Endodermal cell (in vitro differentiated cells): ENCODE measurements at regions not wholly inside any gene's neighbourhood (a gene's known extent, or its start where the extent isn't known, plus 50 kb on each side); places are given as distances from the start of the nearest gene placed in this dataset.

Source experiments
- DNase-seq: peaks from one replicate; pipeline ENCODE4 v3.0.0-alpha.2; 2017
- H3K27ac ChIP-seq: 2 replicates; pipeline ENCODE4 v1.5.1; 2013; ENCODE audit warnings: mild to moderate bottlenecking, low read depth, low read length, moderate library complexity
- H3K27me3 ChIP-seq: 2 replicates; pipeline ENCODE4 v1.6.1; 2013; ENCODE audit warnings: mild to moderate bottlenecking, low read length, moderate library complexity; ENCODE audit not compliant: insufficient read depth, control insufficient read depth, poor library complexity, severe bottlenecking
- H3K36me3 ChIP-seq: 2 replicates; pipeline ENCODE4 v1.7.0; 2013; ENCODE audit warnings: mild to moderate bottlenecking, low read length, moderate library complexity; ENCODE audit not compliant: control insufficient read depth, insufficient read depth
- H3K4me1 ChIP-seq: one replicate; pipeline ENCODE4 v1.7.0; 2013; ENCODE audit warnings: low read length; ENCODE audit not compliant: control insufficient read depth, insufficient read depth
- H3K4me3 ChIP-seq: 2 replicates; pipeline ENCODE4 v1.5.1; 2013; ENCODE audit warnings: mild to moderate bottlenecking, low read length, moderate library complexity
- H3K9ac ChIP-seq: 2 replicates; pipeline ENCODE4 v1.6.1; 2013; ENCODE audit warnings: mild to moderate bottlenecking, low read length, moderate library complexity; ENCODE audit not compliant: poor library complexity, severe bottlenecking; ENCODE audit errors: extremely low read depth
- H3K9me3 ChIP-seq: 2 replicates; pipeline ENCODE4 v1.6.1; 2013; ENCODE audit warnings: mild to moderate bottlenecking, low read length, moderate library complexity; ENCODE audit not compliant: control insufficient read depth
- H3K27ac Mint-ChIP-seq: 2 replicates; pipeline ENCODE4 v1.8.0; 2020; ENCODE audit warnings: mixed read lengths
- H3K27me3 Mint-ChIP-seq: 2 replicates; pipeline ENCODE4 v1.8.0; 2021; ENCODE audit warnings: mild to moderate bottlenecking, mixed read lengths; ENCODE audit not compliant: insufficient read depth
- H3K36me3 Mint-ChIP-seq: 2 replicates; pipeline ENCODE4 v1.8.0; 2020; ENCODE audit warnings: low read depth, mixed read lengths
- H3K4me1 Mint-ChIP-seq: 2 replicates; pipeline ENCODE4 v1.8.0; 2020; ENCODE audit warnings: mixed read lengths
- H3K4me3 Mint-ChIP-seq: 2 replicates; pipeline ENCODE4 v1.8.0; 2020; ENCODE audit warnings: mild to moderate bottlenecking, moderate library complexity, mixed read lengths
- H3K9me3 Mint-ChIP-seq: 2 replicates; pipeline ENCODE4 v1.8.0; 2020; ENCODE audit warnings: mild to moderate bottlenecking, mixed read lengths
- WGBS, 2 experiments: methylation state at CpG; one replicate each; pipeline versions ENCODE4 v1.1.5 to v1.1.7; 2013; ENCODE audit warnings: missing lambda C conversion rate in 2 of 2, mixed read lengths in 1 of 2; ENCODE audit not compliant: insufficient coverage in 1 of 2, insufficient read length in 1 of 2; 5-methylcytosine and 5-hydroxymethylcytosine counted together
- TF ChIP-seq, protein P1 (sequence below): fragments of 200-600 bp; sonication (generic); conservative IDR thresholded peaks from 2 replicates; pipeline ENCODE4 v1.5.0; 2021; ENCODE audit warnings: antibody characterized with exemption, mild to moderate bottlenecking

GRCh38 chr4:184528713-184529112 is 54.4 kb upstream of the IRF2 start:
- Mint-ChIP-seq H3K27me3 (peaks cover 3% of the 10 kb centered on the region), H3K36me3 (no peaks in the 10 kb centered on the region), H3K27ac (no peak overlapping the region), H3K4me1 (peaks cover 2% of the 10 kb centered on the region), H3K4me3 (no peak overlapping the region), H3K9me3 (peaks cover 21% of the 10 kb centered on the region)
- DNase-seq, result no peak
- 60 to 87% methylated on average over 1 to 3 of the region's 3 CpGs for WGBS, 2 experiments
- Histone ChIP-seq H3K9me3 (no peaks in the 10 kb centered on the region), H3K36me3 (no peaks in the 10 kb centered on the region), H3K9ac (no peak overlapping the region), H3K27me3 (no peaks in the 10 kb centered on the region), H3K4me3 (no peak overlapping the region), H3K27ac (no peak overlapping the region), H3K4me1 (no peaks in the 10 kb centered on the region)
- TF ChIP-seq, protein P1, sequence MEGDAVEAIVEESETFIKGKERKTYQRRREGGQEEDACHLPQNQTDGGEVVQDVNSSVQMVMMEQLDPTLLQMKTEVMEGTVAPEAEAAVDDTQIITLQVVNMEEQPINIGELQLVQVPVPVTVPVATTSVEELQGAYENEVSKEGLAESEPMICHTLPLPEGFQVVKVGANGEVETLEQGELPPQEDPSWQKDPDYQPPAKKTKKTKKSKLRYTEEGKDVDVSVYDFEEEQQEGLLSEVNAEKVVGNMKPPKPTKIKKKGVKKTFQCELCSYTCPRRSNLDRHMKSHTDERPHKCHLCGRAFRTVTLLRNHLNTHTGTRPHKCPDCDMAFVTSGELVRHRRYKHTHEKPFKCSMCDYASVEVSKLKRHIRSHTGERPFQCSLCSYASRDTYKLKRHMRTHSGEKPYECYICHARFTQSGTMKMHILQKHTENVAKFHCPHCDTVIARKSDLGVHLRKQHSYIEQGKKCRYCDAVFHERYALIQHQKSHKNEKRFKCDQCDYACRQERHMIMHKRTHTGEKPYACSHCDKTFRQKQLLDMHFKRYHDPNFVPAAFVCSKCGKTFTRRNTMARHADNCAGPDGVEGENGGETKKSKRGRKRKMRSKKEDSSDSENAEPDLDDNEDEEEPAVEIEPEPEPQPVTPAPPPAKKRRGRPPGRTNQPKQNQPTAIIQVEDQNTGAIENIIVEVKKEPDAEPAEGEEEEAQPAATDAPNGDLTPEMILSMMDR, result no peak

DNA sequence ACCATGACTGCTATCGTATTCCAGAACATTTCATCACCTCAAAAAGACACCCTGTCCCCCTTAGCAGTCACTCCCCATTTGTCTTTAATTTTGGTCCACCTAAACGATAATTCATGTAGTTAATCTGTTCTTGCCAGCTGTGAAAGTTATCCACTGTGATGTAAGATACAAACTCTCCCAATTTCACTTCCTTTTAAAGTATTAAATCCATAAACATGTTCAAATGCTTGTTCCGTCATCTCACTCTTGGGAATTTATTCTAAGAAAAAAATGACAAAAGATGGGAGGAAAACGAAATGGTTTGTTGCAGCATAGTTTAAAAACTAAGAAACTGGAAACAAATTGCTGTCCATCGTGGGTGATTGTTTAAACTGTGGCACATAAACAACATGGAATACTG is 53.7 kb upstream of the IRF2 start:
- Histone ChIP-seq H3K9me3 (no peaks in the 10 kb centered on the region), H3K9ac (no peak overlapping the region), H3K27me3 (no peaks in the 10 kb centered on the region), H3K36me3 (no peaks in the 10 kb centered on the region), H3K27ac (no peak overlapping the region), H3K4me1 (no peaks in the 10 kb centered on the region), H3K4me3 (no peak overlapping the region)
- H3K27me3 Mint-ChIP-seq, result peaks cover 3% of the 10 kb centered on the region
- peaks cover 18% of the 10 kb centered on the region for H3K9me3 Mint-ChIP-seq
- 93 to 97% methylated on average over 2 to 5 of the region's 5 CpGs for WGBS, 2 experiments
- H3K27ac Mint-ChIP-seq, result no peak overlapping the region
- no peaks in the 10 kb centered on the region for H3K4me1 Mint-ChIP-seq
- no peak overlapping the region for H3K4me3 Mint-ChIP-seq
- H3K36me3 Mint-ChIP-seq, result no peaks in the 10 kb centered on the region
- DNase-seq, result no peak
- TF ChIP-seq, protein P1, result no peak

- Histone ChIP-seq H3K4me1 (no peaks in the 10 kb centered on the region), H3K27ac (no peak overlapping the region), H3K9ac (no peak overlapping the region), H3K9me3 (no peaks in the 10 kb centered on the region), H3K36me3 (no peaks in the 10 kb centered on the region), H3K27me3 (no peaks in the 10 kb centered on the region), H3K4me3 (no peak overlapping the region)
- WGBS, 2 experiments, result 89% methylated on average over 2 of the region's 2 CpGs; no CpG with 5 or more reads in 1 of the 2 experiments
- DNase-seq, result no peak
- TF ChIP-seq, protein P1, result no peak
- no peaks in the 10 kb centered on the region for H3K4me1 Mint-ChIP-seq
- H3K4me3 Mint-ChIP-seq, result no peak overlapping the region
- no peaks in the 10 kb centered on the region for H3K36me3 Mint-ChIP-seq
- peaks cover 18% of the 10 kb centered on the region for H3K9me3 Mint-ChIP-seq
- H3K27ac Mint-ChIP-seq, result no peak overlapping the region
- H3K27me3 Mint-ChIP-seq, result peaks cover 3% of the 10 kb centered on the region
Measured at GRCh38 chr4:184526228-184526627, 51.9 kb upstream of the IRF2 start.
